IMR-90 (cell line): ENCODE measurements at regions not wholly inside any gene's neighbourhood (a gene's known extent, or its start where the extent isn't known, plus 50 kb on each side); places are given as distances from the start of the nearest gene placed in this dataset.

ENCODE experiments used
- BHLHE40 ChIP-seq: fragments of 150-350 bp; IDR thresholded peaks from 2 replicates; pipeline ENCODE4 v1.6.1; 2016; ENCODE audit warnings: mild to moderate bottlenecking, low read depth, low read length
- CEBPB ChIP-seq: IDR thresholded peaks from 2 replicates; pipeline ENCODE4 v1.6.1; 2012; ENCODE audit warnings: low read depth, low read length, improper control_type of control experiment
- CHD1 ChIP-seq: IDR thresholded peaks from 2 replicates; pipeline ENCODE4 v1.6.1; 2012; ENCODE audit warnings: low read depth, low read length, improper control_type of control experiment
- CTCF ChIP-seq: conservative IDR thresholded peaks from 2 replicates; pipeline ENCODE4 v1.5.1; 2012; ENCODE audit warnings: mild to moderate bottlenecking, low read depth, low read length, improper control_type of control experiment
- ELK1 ChIP-seq: fragments of 150-350 bp; IDR thresholded peaks from 2 replicates; pipeline ENCODE4 v1.6.1; 2016; ENCODE audit warnings: low read depth, mild to moderate bottlenecking, low read length, moderate library complexity, borderline replicate concordance
- FOS ChIP-seq: fragments of 150-350 bp; IDR thresholded peaks from 2 replicates; pipeline ENCODE4 v1.6.1; 2016; ENCODE audit warnings: low read depth, low read length
- MAFK ChIP-seq: IDR thresholded peaks from 2 replicates; pipeline ENCODE4 v1.6.1; 2012; ENCODE audit warnings: low read depth, low read length, improper control_type of control experiment
- MAZ ChIP-seq: IDR thresholded peaks from 2 replicates; pipeline ENCODE4 v1.6.1; 2012; ENCODE audit warnings: low read depth, mild to moderate bottlenecking, low read length, improper control_type of control experiment, moderate library complexity, borderline replicate concordance
- MXI1 ChIP-seq: IDR thresholded peaks from 2 replicates; pipeline ENCODE4 v1.6.1; 2012; ENCODE audit warnings: low read depth, mild to moderate bottlenecking, low read length, moderate library complexity, borderline replicate concordance
- POLR2A ChIP-seq: IDR thresholded peaks from 2 replicates; pipeline ENCODE4 v1.6.1; 2012; ENCODE audit warnings: mild to moderate bottlenecking, low read depth, low read length
- RCOR1 ChIP-seq: IDR thresholded peaks from 2 replicates; pipeline ENCODE4 v1.6.1; 2012; ENCODE audit warnings: mild to moderate bottlenecking, low read length, improper control_type of control experiment; ENCODE audit not compliant: insufficient replicate concordance
- RFX5 ChIP-seq: IDR thresholded peaks from 2 replicates; pipeline ENCODE4 v1.8.0; 2012; ENCODE audit warnings: low read depth, mild to moderate bottlenecking, low read length, moderate library complexity
- SMC3 ChIP-seq: fragments of 150-350 bp; IDR thresholded peaks from 2 replicates; pipeline ENCODE4 v1.6.1; 2016; ENCODE audit warnings: low read depth, mild to moderate bottlenecking, antibody characterized with exemption, low read length, moderate library complexity
- USF2 ChIP-seq: fragments of 150-350 bp; IDR thresholded peaks from 2 replicates; pipeline ENCODE4 v1.6.1; 2017; ENCODE audit warnings: mild to moderate bottlenecking, antibody characterized with exemption, low read length, low read depth

GRCh38 chr2:101638817-101639605, 58.5 kb upstream of the MAP4K4 start:
- TF ChIP-seq POLR2A (no peak), USF2 (no peak), CTCF (no peak), MAZ (no peak), SMC3 (no peak), RCOR1 (no peak), CHD1 (no peak), ELK1 (no peak), CEBPB (no peak), BHLHE40 (no peak), MAFK (no peak), MXI1 (no peak), FOS (no peak), RFX5 (no peak)
